Astrocyte of the spinal cord (primary cell): ENCODE measurements at regions not wholly inside any gene's neighbourhood (a gene's known extent, or its start where the extent isn't known, plus 50 kb on each side); places are given as distances from the start of the nearest gene placed in this dataset.

Experiments used
- DNase-seq: peaks from one replicate; pipeline ENCODE4 v3.0.0; 2011; ENCODE audit warnings: low read depth, low spot score
- H3K4me3 ChIP-seq: 2 replicates; pipeline ENCODE4 v1.5.1; 2011; ENCODE audit warnings: low read depth, mild to moderate bottlenecking, low read length, moderate library complexity
- CTCF ChIP-seq: IDR thresholded peaks from 2 replicates; pipeline ENCODE4 v1.5.1; 2012; ENCODE audit warnings: low read depth, mild to moderate bottlenecking, low read length, inconsistent platforms
- in situ Hi-C: cut with HindIII; loops from 2 replicates; pipeline ENCODE4 v1.10.0; 2017; ENCODE audit warnings: low sequenced_read_pairs

- DNase-seq: no peak
- in situ Hi-C loops: no loop called here
- TF ChIP-seq CTCF: no peak
These were observed 294.4 kb upstream of the MKI67 start for GRCh38 chr10:128420623-128421022.

GRCh38 chr10:128421371-128422160, 295.3 kb upstream of the MKI67 start:
- in situ Hi-C loops: no loop called here
- H3K4me3 ChIP-seq: no peak overlapping the region
- no peak for TF ChIP-seq CTCF
- DNase-seq: no peak

More at GRCh38 chr10:128420623-128421022, 294.4 kb upstream of the MKI67 start:
- H3K4me3 ChIP-seq: no peak overlapping the region

GRCh38 chr10:128422190-128422589, 296.0 kb upstream of the MKI67 start:
- DNase-seq: no peak
- H3K4me3 ChIP-seq: no peak overlapping the region
- in situ Hi-C loops: no loop called here
- no peak for TF ChIP-seq CTCF

GRCh38 chr10:128422999-128423398, 296.8 kb upstream of the MKI67 start:
- in situ Hi-C loops: no loop called here
- DNase-seq: no peak
- H3K4me3 ChIP-seq: no peak overlapping the region
- no peak for TF ChIP-seq CTCF

GRCh38 chr10:128429321-128429720, 303.1 kb upstream of the MKI67 start:
- DNase-seq: no peak
- no peak overlapping the region for H3K4me3 ChIP-seq
- no peak for TF ChIP-seq CTCF
- in situ Hi-C loops: no loop called here

- H3K4me3 ChIP-seq: no peak overlapping the region
- no peak for TF ChIP-seq CTCF
- in situ Hi-C loops: no loop called here
- DNase-seq: no peak
These were observed 303.8 kb upstream of the MKI67 start for GRCh38 chr10:128429835-128430513.
